Kidney glomerular epithelial cell (primary cell): ENCODE measurements at regions not wholly inside any gene's neighbourhood (a gene's known extent, or its start where the extent isn't known, plus 50 kb on each side); places are given as distances from the start of the nearest gene placed in this dataset.
A peak's percentile ranks its signal among the peaks of the same experiment; 100 is the strongest.
"Not testable (repeated sequence)": the region's sequence is repeated elsewhere in the genome, so short reads cannot be mapped to it uniquely, and the experiment has no call there.

Experiments used
- DNase-seq: peaks from one replicate; lab custom pipeline; 2025; lab: John Stamatoyannopoulos, UW

DNA sequence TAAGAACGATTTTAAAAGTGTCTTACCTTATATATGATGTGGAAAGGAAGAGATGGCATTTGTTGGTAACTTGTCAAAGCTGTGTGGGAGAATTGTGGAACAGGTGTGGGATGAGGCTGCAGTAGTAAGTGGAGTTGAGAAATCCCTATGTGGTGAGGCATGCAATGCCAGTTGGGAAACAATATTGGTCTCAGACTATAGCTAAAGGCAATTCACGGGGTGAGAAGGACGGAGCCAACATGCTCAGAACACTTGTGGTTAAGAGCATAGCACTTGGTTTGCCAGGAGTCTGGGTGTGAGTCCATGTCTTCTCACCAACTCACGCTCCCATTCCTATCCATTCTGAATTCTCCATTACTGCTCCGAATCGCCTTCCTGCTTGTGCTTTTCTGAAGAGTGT lies 615.6 kb upstream of the ADAMTS9 start:
- no peak for DNase-seq

GRCh38 chr3:65291448-65292125 lies 603.8 kb upstream of the ADAMTS9 start:
- no peak for DNase-seq

- no peak for DNase-seq
These were observed 601.0 kb upstream of the ADAMTS9 start for GRCh38 chr3:65288776-65289175.

DNA sequence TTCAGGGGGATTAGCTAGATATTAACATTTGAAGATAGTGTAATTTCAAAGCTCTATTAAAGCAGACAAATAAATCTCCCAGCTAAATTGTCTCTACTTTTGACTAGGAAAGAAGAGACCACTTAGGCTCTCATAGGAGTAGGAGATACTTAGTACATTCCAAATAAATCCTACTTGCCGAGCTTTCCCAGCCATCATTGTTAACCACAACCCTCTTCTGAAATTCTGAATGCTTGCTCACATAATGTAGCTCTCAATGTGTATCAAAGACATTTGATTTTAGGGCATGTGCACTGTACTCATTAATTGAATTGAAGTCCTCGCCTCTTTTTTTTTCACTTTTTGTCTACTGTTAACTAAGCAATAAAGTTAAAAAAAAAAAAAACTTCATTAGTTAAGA lies 598.2 kb upstream of the ADAMTS9 start:
- no peak for DNase-seq

- DNase-seq, result no peak
These were observed 597.2 kb upstream of the ADAMTS9 start for GRCh38 chr3:65284961-65285360.

DNA sequence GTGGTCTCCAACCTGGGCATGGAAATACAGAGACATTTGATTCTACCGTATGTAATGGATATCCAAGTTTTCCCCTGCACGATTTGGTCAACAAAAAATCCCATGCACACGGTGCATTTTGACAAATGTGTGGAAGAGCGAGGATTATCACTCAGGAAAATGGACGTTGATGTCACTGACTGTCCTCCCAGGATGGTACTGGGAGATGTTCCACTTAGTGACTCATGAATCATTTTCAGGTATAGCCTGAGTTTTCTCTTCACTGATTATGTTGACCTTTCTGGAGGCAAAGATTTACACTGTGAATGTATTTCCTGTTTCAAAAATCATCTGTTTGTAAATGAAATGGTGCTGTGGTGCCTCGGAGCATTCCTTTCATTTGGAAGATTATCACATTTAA lies 596.7 kb upstream of the ADAMTS9 start:
- no peak for DNase-seq

DNA sequence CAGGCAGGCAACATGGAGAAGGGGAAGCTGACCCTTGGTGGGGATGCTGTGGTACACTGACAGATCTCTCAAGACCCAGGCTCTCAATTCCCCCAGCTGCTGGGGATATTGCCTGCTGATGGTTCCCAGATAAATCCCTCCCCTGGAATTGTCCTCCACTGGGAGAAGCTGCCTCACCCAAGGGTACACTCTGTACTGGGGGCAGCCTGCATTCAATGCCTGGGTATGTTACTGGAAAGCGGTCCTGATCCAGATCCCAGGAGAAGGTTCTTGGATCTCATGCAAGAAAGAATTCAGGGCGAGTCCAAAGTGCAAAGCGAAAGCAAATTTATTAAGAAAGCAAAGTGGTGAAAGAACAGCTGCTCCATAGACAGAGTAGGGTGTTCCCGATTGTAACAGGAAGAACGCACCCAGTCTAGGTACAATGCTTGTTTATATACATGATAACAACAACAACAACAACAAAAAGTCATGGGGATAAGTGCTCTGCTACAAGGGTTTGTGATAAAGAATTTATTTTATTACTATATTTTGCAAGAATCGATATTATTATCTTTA lies 591.5 kb upstream of the ADAMTS9 start:
- DNase-seq, result no peak

DNA sequence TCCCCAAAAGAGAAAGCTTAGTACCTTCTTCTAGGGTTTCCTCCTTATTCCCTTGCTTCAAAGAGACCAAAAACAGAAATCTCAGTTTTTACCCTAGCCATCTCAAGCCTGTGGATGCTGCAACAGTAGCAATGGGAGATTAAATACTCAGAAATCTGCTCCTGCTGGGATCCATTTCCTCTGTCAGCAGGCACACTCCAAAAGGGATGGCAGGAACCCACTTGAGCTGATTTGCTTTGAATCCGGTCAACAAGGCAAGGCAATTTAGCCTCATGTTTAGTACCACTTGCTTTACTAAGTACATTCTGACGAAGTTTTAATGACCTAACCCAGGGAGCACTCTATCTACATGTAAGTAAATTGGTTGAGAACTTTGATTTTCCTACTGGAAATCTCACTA lies 590.0 kb upstream of the ADAMTS9 start:
- no peak for DNase-seq

DNA sequence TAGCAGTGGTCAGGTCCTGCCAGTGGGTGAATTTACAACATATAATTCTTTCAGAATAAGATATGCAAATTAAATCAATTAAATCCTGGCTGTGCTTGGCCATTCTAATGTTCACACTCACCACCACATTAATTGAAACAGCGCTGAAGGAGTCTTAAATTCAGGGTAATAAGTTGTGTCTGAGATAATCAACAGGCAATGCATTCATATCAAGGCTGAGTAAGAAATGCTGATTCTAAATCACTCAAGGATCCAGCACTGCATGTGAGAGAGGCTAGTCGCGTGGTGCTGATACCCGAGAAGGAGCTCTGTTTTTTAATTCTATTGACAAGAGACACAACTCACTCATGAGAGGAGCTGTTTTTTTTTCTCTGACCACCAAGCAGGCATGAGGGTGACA lies 588.8 kb upstream of the ADAMTS9 start:
- DNase-seq, result no peak

GRCh38 chr3:65268426-65268825 lies 580.6 kb upstream of the ADAMTS9 start:
- no peak for DNase-seq

DNA sequence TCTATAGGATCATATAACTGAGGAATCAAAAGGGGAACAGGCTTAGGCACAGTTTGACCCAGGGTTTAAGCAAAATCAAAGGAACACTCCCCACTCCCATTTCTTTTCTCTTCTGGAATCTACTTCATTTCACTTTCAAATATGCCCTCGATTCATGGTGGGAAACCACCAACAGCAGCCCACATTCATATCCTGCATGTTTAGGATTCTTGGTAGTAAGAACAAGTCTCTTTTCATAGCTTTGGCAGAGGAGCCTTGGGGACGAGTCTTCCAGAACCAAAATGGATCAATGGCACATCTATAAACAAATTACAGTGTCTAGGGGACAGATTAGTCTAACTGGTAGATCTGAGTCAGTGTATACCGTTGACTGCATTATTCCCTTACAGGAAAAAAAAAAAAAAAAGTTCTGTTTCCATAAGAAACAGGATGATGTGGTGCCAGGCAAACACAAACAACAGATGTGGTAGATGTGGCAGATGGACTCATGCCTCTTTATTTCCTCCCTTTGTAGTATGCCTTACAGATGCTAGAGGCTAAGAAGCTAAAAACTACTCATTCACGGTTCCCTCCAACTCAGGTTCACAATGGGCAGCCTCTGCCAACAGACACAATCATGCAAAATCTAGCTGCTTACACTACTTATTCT lies 578.3 kb upstream of the ADAMTS9 start:
- no peak for DNase-seq

- no peak for DNase-seq
These were observed 577.7 kb upstream of the ADAMTS9 start for GRCh38 chr3:65265511-65265910.

DNA sequence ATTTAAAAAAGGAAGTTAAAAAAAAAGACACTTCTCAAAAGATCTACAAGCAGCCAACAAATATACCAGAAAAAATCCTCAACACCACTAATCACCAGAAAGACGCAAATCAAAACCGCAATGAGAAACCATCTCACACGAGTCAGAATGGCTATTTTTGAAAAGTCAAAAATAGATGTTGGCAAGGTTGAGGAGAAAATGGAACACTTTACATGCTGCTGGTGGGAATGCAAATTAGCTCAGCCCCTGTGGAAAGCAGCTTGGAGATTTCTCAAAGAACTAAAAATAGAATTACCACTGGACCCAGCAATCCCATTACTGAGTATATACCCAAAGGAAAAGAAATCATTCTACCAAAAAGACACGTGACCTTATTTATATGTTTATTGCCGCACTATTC lies 574.7 kb upstream of the ADAMTS9 start:
- no peak for DNase-seq

DNA sequence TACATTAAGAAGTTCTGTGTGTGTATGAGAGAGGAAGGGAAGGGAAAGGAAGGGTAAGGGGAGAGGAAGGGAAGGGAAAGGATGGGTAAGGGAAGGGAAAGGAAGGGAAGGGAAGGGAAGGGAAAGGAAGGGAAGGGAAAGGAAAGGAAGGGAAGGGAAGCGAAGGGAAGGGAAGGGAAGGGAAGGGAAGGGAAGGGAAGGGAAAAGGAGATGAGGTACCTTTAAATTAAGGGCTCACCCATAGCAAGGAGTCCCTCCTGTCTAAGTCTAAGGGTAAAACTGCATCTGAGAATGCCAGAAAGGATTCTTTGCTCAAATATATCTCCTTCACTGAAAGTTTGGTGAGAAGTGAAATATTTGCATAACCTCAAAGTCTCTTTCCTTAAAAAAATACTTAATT lies 572.1 kb upstream of the ADAMTS9 start:
- no peak for DNase-seq

DNA sequence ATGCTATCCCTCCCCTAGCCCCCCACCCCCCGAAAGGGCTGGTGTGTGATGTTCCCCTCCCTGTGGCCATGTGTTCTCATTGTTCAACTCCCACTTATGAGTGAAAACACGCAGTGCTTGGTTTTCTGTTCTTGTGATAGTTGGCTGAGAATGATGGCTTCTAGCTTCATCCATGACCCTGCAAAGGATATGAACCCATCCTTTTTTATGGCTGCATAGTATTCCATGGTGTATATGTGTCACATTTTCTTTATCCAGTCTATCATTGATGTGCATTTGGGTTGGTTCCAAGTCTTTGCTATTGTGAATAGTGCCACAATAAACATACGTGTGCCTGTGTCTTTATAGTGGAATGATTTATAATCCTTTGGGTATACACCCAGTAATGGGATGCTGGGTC lies 565.1 kb upstream of the ADAMTS9 start:
- not testable (repeated sequence) for DNase-seq

GRCh38 chr3:65252266-65252665 lies 564.5 kb upstream of the ADAMTS9 start:
- peak; percentile 4 for DNase-seq

DNA sequence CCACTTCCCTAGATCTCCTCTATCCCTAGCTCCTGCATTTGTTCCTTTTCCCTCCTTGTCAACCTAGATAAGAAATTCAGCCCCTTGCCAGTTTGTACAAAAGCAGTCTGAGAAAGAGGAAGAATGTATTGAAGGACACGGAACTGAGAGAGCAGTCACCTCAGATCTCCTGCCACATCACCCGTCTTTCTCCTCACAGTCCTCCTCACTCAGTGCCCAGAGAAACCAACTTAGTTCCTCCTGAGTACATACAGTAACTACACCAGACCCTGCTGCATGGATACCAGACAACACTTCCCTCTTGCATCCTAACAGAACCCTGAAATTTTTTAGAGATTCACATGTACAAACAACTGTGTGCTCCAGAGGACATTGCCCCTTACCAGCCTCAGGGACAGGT lies 563.6 kb upstream of the ADAMTS9 start:
- DNase-seq, result no peak

DNA sequence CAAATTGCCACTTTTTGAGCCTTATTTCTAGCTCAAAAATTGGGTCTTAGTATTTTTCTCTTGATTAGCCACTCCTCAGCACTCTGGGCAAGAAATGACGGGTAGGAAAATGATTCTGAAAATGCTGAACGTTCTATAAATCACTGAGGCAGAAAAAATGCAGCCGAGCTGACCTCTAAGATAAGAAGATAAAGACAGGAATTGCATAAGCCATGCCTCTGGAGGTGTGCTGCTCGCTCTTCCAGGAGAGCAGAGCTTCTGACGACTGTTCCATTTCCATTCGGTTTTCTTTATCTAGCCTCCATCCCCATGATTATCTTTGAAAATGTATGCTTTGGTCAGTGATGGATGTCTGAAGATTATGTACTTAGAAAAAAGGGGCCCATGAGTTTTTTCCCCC lies 558.8 kb upstream of the ADAMTS9 start:
- peak; percentile 32 for DNase-seq

GRCh38 chr3:65245133-65246063 lies 557.6 kb upstream of the ADAMTS9 start:
- peak; percentile 8 for DNase-seq

- no peak for DNase-seq
These were observed 552.6 kb upstream of the ADAMTS9 start for GRCh38 chr3:65240366-65240765.

GRCh38 chr3:65238652-65239051 lies 550.9 kb upstream of the ADAMTS9 start:
- no peak for DNase-seq

GRCh38 chr3:65234499-65234898 lies 546.7 kb upstream of the ADAMTS9 start:
- DNase-seq, result no peak

DNA sequence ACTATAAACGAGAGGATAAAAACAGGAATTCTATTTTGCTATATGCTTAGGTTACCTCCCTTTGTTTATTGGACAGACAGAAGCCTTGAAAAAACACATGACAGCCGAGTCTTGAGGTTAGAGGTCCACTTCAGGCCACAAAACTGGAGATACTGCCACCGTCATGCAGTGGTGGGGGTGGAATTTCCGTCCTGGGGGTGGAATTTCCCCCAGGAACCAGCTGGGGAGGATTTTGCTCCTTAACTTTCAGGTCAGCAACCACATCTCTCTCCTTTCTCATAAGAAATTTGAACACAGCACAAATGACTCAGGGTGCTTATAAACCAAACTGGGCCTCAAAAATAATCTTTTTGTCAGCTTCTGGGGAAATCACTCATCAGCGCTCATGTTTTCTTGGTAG lies 545.8 kb upstream of the ADAMTS9 start:
- no peak for DNase-seq
